ENCODE measurements at regions not wholly inside any gene's neighbourhood (a gene's known extent, or its start where the extent isn't known, plus 50 kb on each side); places are given as distances from the start of the nearest gene placed in this dataset.

DNA sequence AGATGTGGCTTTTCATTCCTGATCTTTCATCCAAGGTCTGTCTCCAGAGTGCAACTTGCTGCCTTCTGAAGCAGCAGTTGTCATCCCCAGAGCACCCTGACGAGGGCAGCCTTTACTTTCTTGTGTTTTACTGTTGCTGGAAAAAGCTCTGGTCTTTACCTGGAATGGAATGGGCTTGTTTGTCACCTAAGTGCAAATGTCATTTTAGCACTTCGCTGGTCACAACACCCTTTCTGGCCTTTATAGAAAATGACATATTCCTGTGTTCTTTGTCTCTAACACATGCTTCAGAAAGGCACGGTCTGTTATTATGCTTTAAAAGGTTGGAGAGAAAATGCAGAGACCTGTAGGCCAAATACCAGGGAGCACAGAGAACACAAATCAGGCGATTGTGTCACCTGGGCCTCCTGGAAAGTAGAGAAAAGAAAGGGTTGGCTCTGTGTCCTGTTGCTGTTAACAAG is 332.7 kb upstream of the IGFBP7 start:
- DNase-seq (peak in 1 of 2 donors; percentile 42), ATAC-seq (ENCODE audit: low FRiP score in 2 of 2) (peak in 1 of 2 donors; percentile 67)
- Histone ChIP-seq H3K27ac (no peak overlapping the region), H3K4me3 (no peak overlapping the region), H3K4me1 (peaks cover 0 to 8% (median 0%) of the 10 kb centered on the region in 4 donors), H3K36me3 (no peaks in the 10 kb centered on the region), H3K9me3 (no peaks in the 10 kb centered on the region), H3K27me3 (no peaks in the 10 kb centered on the region)
- 12 to 16% methylated on average over 4 of the region's 4 CpGs for WGBS, 2 donors
- TF ChIP-seq, protein P1, sequence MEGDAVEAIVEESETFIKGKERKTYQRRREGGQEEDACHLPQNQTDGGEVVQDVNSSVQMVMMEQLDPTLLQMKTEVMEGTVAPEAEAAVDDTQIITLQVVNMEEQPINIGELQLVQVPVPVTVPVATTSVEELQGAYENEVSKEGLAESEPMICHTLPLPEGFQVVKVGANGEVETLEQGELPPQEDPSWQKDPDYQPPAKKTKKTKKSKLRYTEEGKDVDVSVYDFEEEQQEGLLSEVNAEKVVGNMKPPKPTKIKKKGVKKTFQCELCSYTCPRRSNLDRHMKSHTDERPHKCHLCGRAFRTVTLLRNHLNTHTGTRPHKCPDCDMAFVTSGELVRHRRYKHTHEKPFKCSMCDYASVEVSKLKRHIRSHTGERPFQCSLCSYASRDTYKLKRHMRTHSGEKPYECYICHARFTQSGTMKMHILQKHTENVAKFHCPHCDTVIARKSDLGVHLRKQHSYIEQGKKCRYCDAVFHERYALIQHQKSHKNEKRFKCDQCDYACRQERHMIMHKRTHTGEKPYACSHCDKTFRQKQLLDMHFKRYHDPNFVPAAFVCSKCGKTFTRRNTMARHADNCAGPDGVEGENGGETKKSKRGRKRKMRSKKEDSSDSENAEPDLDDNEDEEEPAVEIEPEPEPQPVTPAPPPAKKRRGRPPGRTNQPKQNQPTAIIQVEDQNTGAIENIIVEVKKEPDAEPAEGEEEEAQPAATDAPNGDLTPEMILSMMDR (IDR thresholded peaks at IDR 0.05), result peak in 5 of 6 experiments; percentile 22 to 57 (median 48)
- no peak for TF ChIP-seq POLR2AphosphoS5 (IDR thresholded peaks at IDR 0.05)
- no peak for TF ChIP-seq EP300 (IDR thresholded peaks at IDR 0.05)

DNA sequence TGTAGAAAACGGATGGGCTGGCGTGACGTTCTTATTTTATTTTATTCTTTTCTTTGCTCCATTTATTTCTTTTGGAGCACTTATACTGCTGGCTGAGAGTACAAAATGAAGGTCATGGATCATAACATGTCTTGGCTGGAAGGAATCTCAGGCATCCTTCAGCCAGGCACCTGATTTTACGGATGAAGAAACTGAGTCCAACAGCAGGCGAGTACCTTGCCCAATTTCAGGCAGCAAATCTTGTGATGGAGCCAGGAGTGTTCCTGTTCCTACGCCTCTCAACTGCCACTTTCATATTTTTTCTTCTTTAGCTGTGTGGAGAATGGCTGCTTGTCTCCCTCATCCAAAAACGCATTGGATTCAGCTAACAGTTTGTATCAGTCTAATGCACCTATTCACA is 332.1 kb upstream of the IGFBP7 start:
- no peak overlapping the region for H3K4me3 ChIP-seq
- ATAC-seq (ENCODE audit: low FRiP score in 2 of 2) (no peak), DNase-seq (no peak)
- H3K36me3 ChIP-seq, result no peaks in the 10 kb centered on the region
- TF ChIP-seq POLR2A (IDR thresholded peaks at IDR 0.05), result no peak
- TF ChIP-seq, protein P1 (IDR thresholded peaks at IDR 0.05), result no peak
- no peak for TF ChIP-seq POLR2AphosphoS5 (IDR thresholded peaks at IDR 0.05)
- no peak for TF ChIP-seq EP300 (IDR thresholded peaks at IDR 0.05)
- H3K4me1 ChIP-seq, result peaks cover 0 to 8% (median 0%) of the 10 kb centered on the region in 4 donors
- WGBS, 2 donors, result 41 to 43% methylated on average over 7 of the region's 7 CpGs
- H3K27ac ChIP-seq, result no peak overlapping the region
- no peaks in the 10 kb centered on the region for H3K27me3 ChIP-seq
- no peaks in the 10 kb centered on the region for H3K9me3 ChIP-seq

DNA sequence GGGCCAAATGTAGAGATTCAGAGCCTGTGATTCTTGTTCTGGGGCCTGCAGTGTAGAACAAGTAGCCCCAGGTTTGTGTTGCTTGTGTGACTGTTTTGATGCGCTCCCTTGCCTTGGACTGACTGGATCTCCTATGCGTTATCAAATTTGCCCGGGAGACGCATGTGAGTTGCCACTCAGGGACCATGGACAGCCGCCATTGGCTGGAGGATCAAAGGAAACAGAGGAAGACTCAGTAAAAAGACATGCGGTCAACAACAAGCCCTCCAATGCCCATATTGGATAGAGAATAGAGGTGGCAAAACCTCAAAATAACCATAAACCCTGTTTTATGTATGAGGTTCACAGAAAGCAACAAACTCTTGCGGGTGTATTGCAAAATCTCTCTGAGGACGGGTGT is 327.5 kb upstream of the IGFBP7 start:
- Histone ChIP-seq H3K27ac (no peak overlapping the region), H3K36me3 (no peaks in the 10 kb centered on the region), H3K4me3 (no peak overlapping the region), H3K4me1 (no peaks in the 10 kb centered on the region), H3K27me3 (no peaks in the 10 kb centered on the region), H3K9me3 (no peaks in the 10 kb centered on the region)
- DNase-seq (no peak), ATAC-seq (ENCODE audit: low FRiP score in 2 of 2) (no peak)
- 66 to 79% methylated on average over 7 to 8 of the region's 8 CpGs for WGBS, 2 donors
- TF ChIP-seq POLR2AphosphoS5 (IDR thresholded peaks at IDR 0.05), result no peak
- TF ChIP-seq, protein P1 (IDR thresholded peaks at IDR 0.05), result no peak
- TF ChIP-seq EP300 (IDR thresholded peaks at IDR 0.05), result no peak
- no peak for TF ChIP-seq POLR2A (IDR thresholded peaks at IDR 0.05)

DNA sequence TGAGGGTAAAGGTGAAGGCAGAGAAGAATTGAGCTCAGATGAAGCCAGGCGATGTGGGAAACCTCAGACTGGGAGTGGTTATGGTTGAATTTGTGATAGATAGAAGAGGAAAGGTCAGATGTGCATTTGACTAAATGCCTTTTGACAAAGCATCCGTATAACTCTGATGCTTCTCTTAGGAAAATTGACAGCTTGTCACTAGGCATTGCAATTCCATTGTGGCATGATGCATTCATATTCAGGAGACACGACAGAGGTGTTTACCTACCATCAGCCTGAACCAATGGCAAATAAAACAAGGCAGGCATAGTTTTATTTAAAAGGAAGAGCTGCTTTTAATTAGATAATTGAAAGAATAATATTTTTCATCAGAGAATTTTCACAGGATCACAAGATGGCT is 325.1 kb upstream of the IGFBP7 start:
- DNase-seq (no peak), ATAC-seq (ENCODE audit: low FRiP score in 2 of 2) (no peak)
- WGBS, 2 donors, result 80 to 85% methylated on average over 3 of the region's 3 CpGs
- Histone ChIP-seq H3K36me3 (no peaks in the 10 kb centered on the region), H3K4me1 (no peaks in the 10 kb centered on the region), H3K9me3 (no peaks in the 10 kb centered on the region), H3K27me3 (no peaks in the 10 kb centered on the region), H3K4me3 (no peak overlapping the region), H3K27ac (no peak overlapping the region)
- TF ChIP-seq, protein P1 (IDR thresholded peaks at IDR 0.05), result no peak
- TF ChIP-seq POLR2A (IDR thresholded peaks at IDR 0.05) (no peak), EP300 (IDR thresholded peaks at IDR 0.05) (no peak), POLR2AphosphoS5 (IDR thresholded peaks at IDR 0.05) (no peak)

DNA sequence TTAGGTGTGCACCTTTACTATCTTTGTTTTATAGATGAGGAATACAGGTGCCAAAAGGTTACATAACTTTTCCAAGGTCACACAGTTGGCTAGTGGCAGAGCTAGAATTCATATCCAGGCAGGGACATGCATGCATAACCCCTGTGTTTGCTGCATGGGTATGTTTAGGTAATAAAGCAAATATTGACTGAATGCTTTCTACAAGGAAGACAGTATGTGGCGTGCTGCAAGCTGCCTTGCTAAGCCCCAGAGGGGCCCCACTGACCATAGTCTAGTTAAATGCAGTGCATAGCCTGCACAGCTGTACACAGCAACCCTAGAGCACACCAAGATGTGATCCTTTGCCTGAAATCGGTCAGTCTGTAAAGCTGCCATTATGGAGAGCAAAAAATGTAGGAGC is 320.5 kb upstream of the IGFBP7 start:
- Histone ChIP-seq H3K27ac (no peak overlapping the region), H3K36me3 (no peaks in the 10 kb centered on the region), H3K4me3 (no peak overlapping the region), H3K9me3 (no peaks in the 10 kb centered on the region), H3K27me3 (no peaks in the 10 kb centered on the region), H3K4me1 (no peaks in the 10 kb centered on the region)
- 45 to 69% methylated on average over 2 of the region's 2 CpGs for WGBS, 2 donors
- ATAC-seq (ENCODE audit: low FRiP score in 2 of 2) (no peak), DNase-seq (no peak)
- TF ChIP-seq POLR2AphosphoS5 (IDR thresholded peaks at IDR 0.05) (no peak), EP300 (IDR thresholded peaks at IDR 0.05) (no peak), POLR2A (IDR thresholded peaks at IDR 0.05) (no peak)
- TF ChIP-seq, protein P1 (IDR thresholded peaks at IDR 0.05), result no peak
